ENCODE measurements at regions not wholly inside any gene's neighbourhood (a gene's known extent, or its start where the extent isn't known, plus 50 kb on each side); places are given as distances from the start of the nearest gene placed in this dataset.

GRCh38 chr13:44263751-44264620 lies 109.6 kb upstream of the SERP2 start:
- no peak for TF ChIP-seq GATA3 (IDR thresholded peaks at IDR 0.05; ENCODE audit: low read depth, low read length)
- TF ChIP-seq GATA2 (IDR thresholded peaks at IDR 0.05; ENCODE audit: low read depth, low read length): no peak
